GM06990 (cell line): ENCODE measurements at regions not wholly inside any gene's neighbourhood (a gene's known extent, or its start where the extent isn't known, plus 50 kb on each side); places are given as distances from the start of the nearest gene placed in this dataset.

Source experiments
- DNase-seq: peaks from one replicate; pipeline ENCODE4 v3.0.0-alpha.2; 2011; ENCODE audit not compliant: insufficient read length; ENCODE audit errors: extremely low read depth
- H3K27me3 ChIP-seq: replicated peaks from 2 replicates; pipeline ENCODE4 v1.6.0; 2011; ENCODE audit warnings: low read length; ENCODE audit not compliant: control insufficient read depth, insufficient read depth
- H3K36me3 ChIP-seq: 2 replicates; pipeline ENCODE4 v1.5.1; 2011; ENCODE audit warnings: low read length; ENCODE audit not compliant: control insufficient read depth, insufficient read depth
- H3K4me3 ChIP-seq: replicated peaks from 2 replicates; pipeline ENCODE4 v1.5.1; 2011; ENCODE audit warnings: low read depth, mild to moderate bottlenecking, control low read depth, low read length
- TF ChIP-seq, protein P1 (sequence below): IDR thresholded peaks from 2 replicates; pipeline ENCODE4 v1.5.1; 2011; ENCODE audit warnings: low read length, control low read depth, mild to moderate bottlenecking, inconsistent platforms; ENCODE audit not compliant: insufficient read depth, poor library complexity, severe bottlenecking

DNA sequence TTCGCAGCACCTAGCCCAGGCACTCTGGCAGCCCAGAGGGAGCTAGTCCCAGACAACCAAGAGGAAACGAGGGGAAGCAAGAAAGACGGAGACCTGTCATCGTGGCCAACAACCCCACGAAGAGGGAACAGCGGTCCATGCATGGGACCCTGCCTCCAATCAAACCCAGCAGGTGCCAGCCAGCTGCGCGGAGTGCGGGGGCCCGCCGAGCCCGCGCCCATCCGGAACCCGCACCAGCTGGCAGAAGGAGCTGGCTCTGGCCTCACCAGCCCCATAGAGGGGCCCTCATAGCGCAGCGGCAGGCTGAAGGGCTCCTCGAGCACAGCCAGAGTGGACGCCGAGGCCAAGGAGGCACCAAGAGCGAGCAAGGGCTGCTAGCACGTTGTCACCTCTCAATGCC is 332.4 kb upstream of the MAGEB18 start:
- H3K36me3 ChIP-seq: no peaks in the 10 kb centered on the region
- TF ChIP-seq, protein P1, sequence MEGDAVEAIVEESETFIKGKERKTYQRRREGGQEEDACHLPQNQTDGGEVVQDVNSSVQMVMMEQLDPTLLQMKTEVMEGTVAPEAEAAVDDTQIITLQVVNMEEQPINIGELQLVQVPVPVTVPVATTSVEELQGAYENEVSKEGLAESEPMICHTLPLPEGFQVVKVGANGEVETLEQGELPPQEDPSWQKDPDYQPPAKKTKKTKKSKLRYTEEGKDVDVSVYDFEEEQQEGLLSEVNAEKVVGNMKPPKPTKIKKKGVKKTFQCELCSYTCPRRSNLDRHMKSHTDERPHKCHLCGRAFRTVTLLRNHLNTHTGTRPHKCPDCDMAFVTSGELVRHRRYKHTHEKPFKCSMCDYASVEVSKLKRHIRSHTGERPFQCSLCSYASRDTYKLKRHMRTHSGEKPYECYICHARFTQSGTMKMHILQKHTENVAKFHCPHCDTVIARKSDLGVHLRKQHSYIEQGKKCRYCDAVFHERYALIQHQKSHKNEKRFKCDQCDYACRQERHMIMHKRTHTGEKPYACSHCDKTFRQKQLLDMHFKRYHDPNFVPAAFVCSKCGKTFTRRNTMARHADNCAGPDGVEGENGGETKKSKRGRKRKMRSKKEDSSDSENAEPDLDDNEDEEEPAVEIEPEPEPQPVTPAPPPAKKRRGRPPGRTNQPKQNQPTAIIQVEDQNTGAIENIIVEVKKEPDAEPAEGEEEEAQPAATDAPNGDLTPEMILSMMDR: no peak
- no peak overlapping the region for H3K4me3 ChIP-seq
- DNase-seq: no peak
- no peaks in the 10 kb centered on the region for H3K27me3 ChIP-seq

DNA sequence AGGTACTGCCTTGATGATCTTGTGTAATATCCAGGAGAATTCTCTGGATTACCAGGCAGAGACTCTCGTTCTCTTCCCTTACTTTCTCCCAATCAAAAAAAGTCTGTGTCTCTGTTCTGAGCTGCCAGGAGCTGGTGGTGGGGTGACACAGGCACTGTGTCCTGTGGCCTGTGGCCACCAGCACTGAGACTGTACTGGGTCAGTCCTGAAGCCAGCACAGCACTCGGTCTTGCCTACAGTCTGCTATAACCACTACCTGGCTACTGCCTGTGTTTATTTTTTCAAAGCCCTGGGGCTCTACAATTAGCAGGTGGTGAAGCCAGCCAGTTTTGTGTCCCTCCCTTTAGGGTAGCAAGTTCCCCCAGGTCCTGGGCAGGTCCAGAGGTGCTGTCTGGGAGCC is 331.1 kb upstream of the MAGEB18 start:
- TF ChIP-seq, protein P1: no peak
- no peaks in the 10 kb centered on the region for H3K27me3 ChIP-seq
- no peaks in the 10 kb centered on the region for H3K36me3 ChIP-seq
- H3K4me3 ChIP-seq: no peak overlapping the region
- no peak for DNase-seq

DNA sequence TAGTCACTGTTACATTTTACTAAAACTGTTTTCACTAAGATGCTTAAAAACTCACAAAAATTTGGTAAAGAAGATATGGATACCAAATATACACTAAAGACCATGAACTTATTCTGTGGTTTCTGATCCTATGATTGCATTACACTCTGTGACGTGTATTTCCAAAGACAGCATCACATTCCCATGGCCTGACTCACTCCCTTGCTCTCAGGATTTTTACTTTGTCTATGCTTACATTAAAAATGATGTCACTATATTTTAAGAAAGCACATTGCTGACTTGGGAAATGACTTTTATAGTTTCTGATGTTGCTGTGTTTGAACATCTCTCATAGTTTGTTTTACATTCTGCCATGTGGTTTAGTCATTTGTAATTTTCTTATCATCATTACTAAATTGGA is 327.9 kb upstream of the MAGEB18 start:
- no peaks in the 10 kb centered on the region for H3K36me3 ChIP-seq
- TF ChIP-seq, protein P1: no peak
- no peaks in the 10 kb centered on the region for H3K27me3 ChIP-seq
- H3K4me3 ChIP-seq: no peak overlapping the region
- no peak for DNase-seq

DNA sequence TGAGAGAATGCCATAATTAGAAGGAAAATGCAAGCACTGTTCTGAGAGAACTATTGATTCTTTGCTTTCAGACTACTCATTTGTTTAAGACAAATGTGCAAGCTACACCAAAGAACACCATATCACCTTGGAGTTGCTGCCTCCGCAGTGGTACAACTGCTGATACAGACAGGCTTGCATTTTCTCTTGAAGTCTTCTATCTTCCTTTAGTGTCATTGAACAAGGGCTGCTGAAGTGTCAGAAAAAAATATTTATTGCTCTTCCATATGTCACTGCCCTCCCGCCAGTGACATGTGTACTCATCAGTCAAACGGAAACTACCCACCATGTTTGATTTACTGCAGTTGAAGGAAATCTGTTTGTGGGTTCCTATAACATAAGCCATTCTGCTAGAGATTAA is 318.3 kb upstream of the MAGEB18 start:
- H3K4me3 ChIP-seq: no peak overlapping the region
- TF ChIP-seq, protein P1: no peak

DNA sequence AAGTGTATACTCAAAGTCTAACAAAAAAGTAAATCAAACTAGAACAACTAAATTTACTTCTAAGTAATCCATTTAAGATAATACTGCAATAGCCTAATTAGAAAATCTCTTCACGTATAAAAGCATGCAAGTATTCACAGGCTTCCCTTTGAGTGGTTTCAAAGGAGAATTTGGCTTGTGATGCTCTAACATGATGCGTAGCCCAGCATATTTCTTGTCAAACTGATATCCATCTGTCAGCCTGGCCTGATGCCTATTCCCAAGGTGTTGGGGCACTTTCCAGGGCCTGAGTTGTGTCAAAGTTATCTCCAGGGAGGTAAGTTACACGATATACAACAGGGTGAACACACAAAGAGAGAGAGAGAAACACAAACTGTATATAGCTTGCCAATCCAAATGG is 287.0 kb upstream of the MAGEB18 start:
- H3K4me3 ChIP-seq: no peak overlapping the region
- TF ChIP-seq, protein P1: no peak
- H3K27me3 ChIP-seq: no peaks in the 10 kb centered on the region
- no peaks in the 10 kb centered on the region for H3K36me3 ChIP-seq
- DNase-seq: no peak

More for the DNA sequence above, 318.3 kb upstream of the MAGEB18 start:
- no peak for DNase-seq
- Histone ChIP-seq H3K36me3 (no peaks in the 10 kb centered on the region), H3K27me3 (no peaks in the 10 kb centered on the region)

DNA sequence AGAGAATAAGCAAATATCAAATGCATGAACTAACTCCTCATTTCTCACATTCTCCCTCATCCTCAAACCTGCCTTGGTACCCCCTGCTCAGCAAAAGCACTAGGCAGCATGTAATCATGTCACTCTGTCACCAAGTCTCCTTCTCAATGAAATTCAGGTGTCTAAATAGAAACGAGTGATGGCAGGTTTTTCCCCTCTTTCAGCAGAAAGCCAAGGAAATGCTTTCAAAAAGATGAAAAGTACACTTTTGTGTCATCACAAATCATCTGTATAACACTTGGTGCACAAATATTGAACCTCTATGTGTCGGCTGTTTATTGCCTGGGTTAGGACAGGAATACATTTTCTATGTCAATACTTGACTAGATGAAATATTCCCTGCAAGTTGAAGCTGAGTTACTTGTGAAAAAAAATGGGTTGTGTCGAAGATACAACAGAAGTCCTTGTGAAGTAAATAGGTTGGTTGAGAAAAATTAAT is 285.1 kb upstream of the MAGEB18 start:
- TF ChIP-seq, protein P1: no peak
- no peaks in the 10 kb centered on the region for H3K27me3 ChIP-seq
- H3K36me3 ChIP-seq: no peaks in the 10 kb centered on the region
- no peak overlapping the region for H3K4me3 ChIP-seq
- no peak for DNase-seq
